WTC11 (cell line): ENCODE measurements at regions not wholly inside any gene's neighbourhood (a gene's known extent, or its start where the extent isn't known, plus 50 kb on each side); places are given as distances from the start of the nearest gene placed in this dataset.
A peak's percentile ranks its signal among the peaks of the same experiment; 100 is the strongest.

Experiments
- ATAC-seq: fragments of 200-7000 bp; cut with Tn5 transposase; 2 replicates; pipeline ENCODE4 v1.10.0; 2021; ENCODE audit warnings: mild to moderate bottlenecking, moderate library complexity
- CTCF ChIA-PET: fragments of 300-600 bp; sonication (Branson Sonifier 250); formaldehyde crosslinking; loops from one replicate; lab custom pipeline; 2021; ENCODE audit warnings: antibody characterized with exemption; lab: Charles Lee
- POLR2A ChIA-PET: fragments of 350-600 bp; sonication (Branson Sonifier 250); formaldehyde crosslinking; loops from one replicate; lab custom pipeline; 2021; ENCODE audit warnings: antibody characterized with exemption; lab: Charles Lee
- DNase-seq: peaks from one replicate; pipeline ENCODE4 v3.0.0; 2021; ENCODE audit warnings: low spot score
- H3K27ac Mint-ChIP-seq: 2 replicates; pipeline ENCODE4 v1.8.0; 2021; ENCODE audit warnings: mixed read lengths
- H3K27me3 Mint-ChIP-seq: 2 replicates; pipeline ENCODE4 v1.8.0; 2021; ENCODE audit warnings: low read depth, mild to moderate bottlenecking, moderate library complexity, mixed read lengths
- H3K36me3 Mint-ChIP-seq: 2 replicates; pipeline ENCODE4 v1.8.0; 2021; ENCODE audit warnings: mixed read lengths
- H3K4me1 Mint-ChIP-seq: 2 replicates; pipeline ENCODE4 v1.8.0; 2022; ENCODE audit warnings: mixed read lengths
- H3K4me3 Mint-ChIP-seq: 2 replicates; pipeline ENCODE4 v1.8.0; 2021; ENCODE audit warnings: mild to moderate bottlenecking, moderate library complexity, mixed read lengths
- H3K9me3 Mint-ChIP-seq: 2 replicates; pipeline ENCODE4 v1.8.0; 2021; ENCODE audit warnings: mixed read lengths
- ARID4B ChIP-seq: sonication (generic); formaldehyde crosslinking; IDR thresholded peaks from 2 replicates; pipeline ENCODE4 v1.8.0; 2023; ENCODE audit warnings: missing genetic modification reagents, mild to moderate bottlenecking, borderline replicate concordance
- ATF1 ChIP-seq: sonication (generic); formaldehyde crosslinking; IDR thresholded peaks from 2 replicates; pipeline ENCODE4 v1.8.1; 2023; ENCODE audit warnings: mild to moderate bottlenecking, moderate library complexity, missing genetic modification reagents
- FOXJ3 ChIP-seq: sonication (generic); formaldehyde crosslinking; IDR thresholded peaks from 2 replicates; pipeline ENCODE4 v1.9.0; 2021; ENCODE audit warnings: missing genetic modification reagents, mild to moderate bottlenecking, borderline replicate concordance
- FOXK1 ChIP-seq: sonication (generic); formaldehyde crosslinking; IDR thresholded peaks from 2 replicates; pipeline ENCODE4 v1.8.0; 2022; ENCODE audit warnings: mild to moderate bottlenecking, moderate library complexity, missing genetic modification reagents
- HMGA2 ChIP-seq: fragments of 250-450 bp; sonication (Bioruptor Pico); IDR thresholded peaks from 2 replicates; pipeline ENCODE4 v1.4.0; 2021; ENCODE audit warnings: mild to moderate bottlenecking, moderate library complexity
- IRF1 ChIP-seq: sonication (generic); formaldehyde crosslinking; IDR thresholded peaks from 2 replicates; pipeline ENCODE4 v1.8.0; 2023; ENCODE audit warnings: missing genetic modification reagents
- IRF2 ChIP-seq: sonication (generic); formaldehyde crosslinking; IDR thresholded peaks from 2 replicates; pipeline ENCODE4 v1.8.0; 2022; ENCODE audit warnings: low read depth, missing genetic modification reagents, borderline replicate concordance
- KAT7 ChIP-seq: sonication (generic); formaldehyde crosslinking; IDR thresholded peaks from 2 replicates; pipeline ENCODE4 v1.8.1; 2023; ENCODE audit warnings: missing genetic modification reagents, mild to moderate bottlenecking, borderline replicate concordance
- NFE2L1 ChIP-seq: sonication (generic); formaldehyde crosslinking; IDR thresholded peaks from 2 replicates; pipeline ENCODE4 v1.8.1; 2023; ENCODE audit warnings: missing genetic modification reagents
- NFYB ChIP-seq: sonication (generic); formaldehyde crosslinking; conservative IDR thresholded peaks from 2 replicates; pipeline ENCODE4 v1.8.0; 2022; ENCODE audit warnings: low read depth, missing genetic modification reagents
- NR2C2 ChIP-seq: sonication (generic); formaldehyde crosslinking; IDR thresholded peaks from 2 replicates; pipeline ENCODE4 v1.8.0; 2022; ENCODE audit warnings: mild to moderate bottlenecking, missing genetic modification reagents
- OVOL2 ChIP-seq: fragments of 250-450 bp; sonication (Bioruptor Pico); IDR thresholded peaks from 2 replicates; pipeline ENCODE4 v1.9.0; 2021; ENCODE audit warnings: mild to moderate bottlenecking, borderline replicate concordance
- RORB ChIP-seq: fragments of 250-450 bp; sonication (Bioruptor Pico); IDR thresholded peaks from 2 replicates; pipeline ENCODE4 v1.9.0; 2021; ENCODE audit warnings: mild to moderate bottlenecking
- SOX15 ChIP-seq: fragments of 250-450 bp; sonication (Bioruptor Pico); IDR thresholded peaks from 2 replicates; pipeline ENCODE4 v1.9.0; 2021; ENCODE audit warnings: mild to moderate bottlenecking
- ZBTB21 ChIP-seq: sonication (generic); formaldehyde crosslinking; IDR thresholded peaks from 2 replicates; pipeline ENCODE4 v1.8.1; 2023; ENCODE audit warnings: mild to moderate bottlenecking, missing genetic modification reagents, borderline replicate concordance
- ZNF423 ChIP-seq: fragments of 250-450 bp; sonication (Bioruptor Pico); IDR thresholded peaks from 2 replicates; pipeline ENCODE4 v2.1.2; 2022; ENCODE audit warnings: mild to moderate bottlenecking, moderate library complexity
- ZNF671 ChIP-seq: fragments of 250-450 bp; sonication (Bioruptor Pico); IDR thresholded peaks from 2 replicates; pipeline ENCODE4 v1.8.0; 2021; ENCODE audit warnings: mild to moderate bottlenecking
- TF ChIP-seq, protein P1 (sequence below): fragments of 250-450 bp; sonication (Bioruptor Pico); IDR thresholded peaks from 2 replicates; pipeline ENCODE4 v1.9.0; 2021; ENCODE audit warnings: mild to moderate bottlenecking, borderline replicate concordance
- TF ChIP-seq, protein P2 (sequence below): sonication (generic); formaldehyde crosslinking; IDR thresholded peaks from 2 replicates; pipeline ENCODE4 v1.8.0; 2022; ENCODE audit warnings: missing genetic modification reagents
- TF ChIP-seq, protein P3 (sequence below): sonication (generic); formaldehyde crosslinking; IDR thresholded peaks from 2 replicates; pipeline ENCODE4 v1.8.1; 2022; ENCODE audit warnings: mild to moderate bottlenecking, missing genetic modification reagents, moderate library complexity, borderline replicate concordance
- TF ChIP-seq, protein P4 (sequence below): sonication (generic); formaldehyde crosslinking; IDR thresholded peaks from 2 replicates; pipeline ENCODE4 v1.8.0; 2022; ENCODE audit warnings: mild to moderate bottlenecking, missing genetic modification reagents

- TF ChIP-seq ZNF671 (CRISPR knock-in tag) (no peak), OVOL2 (CRISPR knock-in tag) (no peak), NFE2L1 (CRISPR knock-in tag) (no peak), IRF2 (CRISPR knock-in tag) (no peak), NFYB (CRISPR knock-in tag) (no peak), ZBTB21 (CRISPR knock-in tag) (no peak), HMGA2 (CRISPR knock-in tag) (no peak), KAT7 (CRISPR knock-in tag) (no peak)
- TF ChIP-seq, protein P1, sequence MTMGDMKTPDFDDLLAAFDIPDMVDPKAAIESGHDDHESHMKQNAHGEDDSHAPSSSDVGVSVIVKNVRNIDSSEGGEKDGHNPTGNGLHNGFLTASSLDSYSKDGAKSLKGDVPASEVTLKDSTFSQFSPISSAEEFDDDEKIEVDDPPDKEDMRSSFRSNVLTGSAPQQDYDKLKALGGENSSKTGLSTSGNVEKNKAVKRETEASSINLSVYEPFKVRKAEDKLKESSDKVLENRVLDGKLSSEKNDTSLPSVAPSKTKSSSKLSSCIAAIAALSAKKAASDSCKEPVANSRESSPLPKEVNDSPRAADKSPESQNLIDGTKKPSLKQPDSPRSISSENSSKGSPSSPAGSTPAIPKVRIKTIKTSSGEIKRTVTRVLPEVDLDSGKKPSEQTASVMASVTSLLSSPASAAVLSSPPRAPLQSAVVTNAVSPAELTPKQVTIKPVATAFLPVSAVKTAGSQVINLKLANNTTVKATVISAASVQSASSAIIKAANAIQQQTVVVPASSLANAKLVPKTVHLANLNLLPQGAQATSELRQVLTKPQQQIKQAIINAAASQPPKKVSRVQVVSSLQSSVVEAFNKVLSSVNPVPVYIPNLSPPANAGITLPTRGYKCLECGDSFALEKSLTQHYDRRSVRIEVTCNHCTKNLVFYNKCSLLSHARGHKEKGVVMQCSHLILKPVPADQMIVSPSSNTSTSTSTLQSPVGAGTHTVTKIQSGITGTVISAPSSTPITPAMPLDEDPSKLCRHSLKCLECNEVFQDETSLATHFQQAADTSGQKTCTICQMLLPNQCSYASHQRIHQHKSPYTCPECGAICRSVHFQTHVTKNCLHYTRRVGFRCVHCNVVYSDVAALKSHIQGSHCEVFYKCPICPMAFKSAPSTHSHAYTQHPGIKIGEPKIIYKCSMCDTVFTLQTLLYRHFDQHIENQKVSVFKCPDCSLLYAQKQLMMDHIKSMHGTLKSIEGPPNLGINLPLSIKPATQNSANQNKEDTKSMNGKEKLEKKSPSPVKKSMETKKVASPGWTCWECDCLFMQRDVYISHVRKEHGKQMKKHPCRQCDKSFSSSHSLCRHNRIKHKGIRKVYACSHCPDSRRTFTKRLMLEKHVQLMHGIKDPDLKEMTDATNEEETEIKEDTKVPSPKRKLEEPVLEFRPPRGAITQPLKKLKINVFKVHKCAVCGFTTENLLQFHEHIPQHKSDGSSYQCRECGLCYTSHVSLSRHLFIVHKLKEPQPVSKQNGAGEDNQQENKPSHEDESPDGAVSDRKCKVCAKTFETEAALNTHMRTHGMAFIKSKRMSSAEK (CRISPR knock-in tag): no peak
- TF ChIP-seq, protein P2, sequence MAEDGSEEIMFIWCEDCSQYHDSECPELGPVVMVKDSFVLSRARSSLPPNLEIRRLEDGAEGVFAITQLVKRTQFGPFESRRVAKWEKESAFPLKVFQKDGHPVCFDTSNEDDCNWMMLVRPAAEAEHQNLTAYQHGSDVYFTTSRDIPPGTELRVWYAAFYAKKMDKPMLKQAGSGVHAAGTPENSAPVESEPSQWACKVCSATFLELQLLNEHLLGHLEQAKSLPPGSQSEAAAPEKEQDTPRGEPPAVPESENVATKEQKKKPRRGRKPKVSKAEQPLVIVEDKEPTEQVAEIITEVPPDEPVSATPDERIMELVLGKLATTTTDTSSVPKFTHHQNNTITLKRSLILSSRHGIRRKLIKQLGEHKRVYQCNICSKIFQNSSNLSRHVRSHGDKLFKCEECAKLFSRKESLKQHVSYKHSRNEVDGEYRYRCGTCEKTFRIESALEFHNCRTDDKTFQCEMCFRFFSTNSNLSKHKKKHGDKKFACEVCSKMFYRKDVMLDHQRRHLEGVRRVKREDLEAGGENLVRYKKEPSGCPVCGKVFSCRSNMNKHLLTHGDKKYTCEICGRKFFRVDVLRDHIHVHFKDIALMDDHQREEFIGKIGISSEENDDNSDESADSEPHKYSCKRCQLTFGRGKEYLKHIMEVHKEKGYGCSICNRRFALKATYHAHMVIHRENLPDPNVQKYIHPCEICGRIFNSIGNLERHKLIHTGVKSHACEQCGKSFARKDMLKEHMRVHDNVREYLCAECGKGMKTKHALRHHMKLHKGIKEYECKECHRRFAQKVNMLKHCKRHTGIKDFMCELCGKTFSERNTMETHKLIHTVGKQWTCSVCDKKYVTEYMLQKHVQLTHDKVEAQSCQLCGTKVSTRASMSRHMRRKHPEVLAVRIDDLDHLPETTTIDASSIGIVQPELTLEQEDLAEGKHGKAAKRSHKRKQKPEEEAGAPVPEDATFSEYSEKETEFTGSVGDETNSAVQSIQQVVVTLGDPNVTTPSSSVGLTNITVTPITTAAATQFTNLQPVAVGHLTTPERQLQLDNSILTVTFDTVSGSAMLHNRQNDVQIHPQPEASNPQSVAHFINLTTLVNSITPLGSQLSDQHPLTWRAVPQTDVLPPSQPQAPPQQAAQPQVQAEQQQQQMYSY (CRISPR knock-in tag): no peak
- Mint-ChIP-seq H3K27me3 (no peaks in the 10 kb centered on the region), H3K9me3 (peaks cover 8% of the 10 kb centered on the region), H3K4me3 (no peak overlapping the region), H3K27ac (no peak overlapping the region), H3K36me3 (no peaks in the 10 kb centered on the region), H3K4me1 (peaks cover 23% of the 10 kb centered on the region)
- ATAC-seq: no peak
- no peak for DNase-seq
- ChIA-PET POLR2A (no interaction called here), CTCF (interaction anchor here (1.3 kb wide), 1 partner anchor 67 kb away, joined by 4 read pairs; no protein-coding TSS in a partner anchor)
Observed at GRCh38 chr20:22802296-22802695, 217.9 kb upstream of the FOXA2 start.

DNA sequence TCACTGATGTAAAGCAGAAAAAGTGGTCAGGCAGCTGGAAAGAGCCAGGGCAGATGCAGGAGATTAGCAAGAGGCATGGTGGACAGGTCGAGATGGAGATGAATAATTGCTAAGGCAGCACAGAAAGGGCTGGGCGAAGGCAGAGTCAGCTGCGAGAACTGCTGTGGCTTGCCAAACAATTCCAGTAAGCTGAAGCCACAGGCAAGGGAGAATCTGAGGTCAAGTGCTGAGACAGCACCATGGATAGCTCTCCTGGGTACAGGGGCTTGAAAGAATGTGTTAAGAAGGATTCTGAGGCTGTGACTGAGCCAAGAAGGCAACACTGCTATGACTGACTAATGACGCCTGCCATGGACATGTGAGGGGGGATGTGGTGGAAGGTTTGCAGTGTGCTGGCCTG, 220.8 kb upstream of the FOXA2 start:
- ChIA-PET CTCF (interaction anchor here (1.1 kb wide), 1 partner anchor 545 kb away, joined by 3 read pairs; the partner anchor contains the start of gene NXT1), POLR2A (no interaction called here)
- Mint-ChIP-seq H3K27me3 (no peaks in the 10 kb centered on the region), H3K4me1 (peaks cover 29% of the 10 kb centered on the region), H3K9me3 (peaks cover 18% of the 10 kb centered on the region), H3K4me3 (no peak overlapping the region), H3K36me3 (no peaks in the 10 kb centered on the region), H3K27ac (no peak overlapping the region)
- DNase-seq (peak; percentile 30), ATAC-seq (no peak)
- no peak for TF ChIP-seq IRF2 (CRISPR knock-in tag)
- TF ChIP-seq FOXK1: no peak
- no peak for TF ChIP-seq ATF1
- TF ChIP-seq, protein P3, sequence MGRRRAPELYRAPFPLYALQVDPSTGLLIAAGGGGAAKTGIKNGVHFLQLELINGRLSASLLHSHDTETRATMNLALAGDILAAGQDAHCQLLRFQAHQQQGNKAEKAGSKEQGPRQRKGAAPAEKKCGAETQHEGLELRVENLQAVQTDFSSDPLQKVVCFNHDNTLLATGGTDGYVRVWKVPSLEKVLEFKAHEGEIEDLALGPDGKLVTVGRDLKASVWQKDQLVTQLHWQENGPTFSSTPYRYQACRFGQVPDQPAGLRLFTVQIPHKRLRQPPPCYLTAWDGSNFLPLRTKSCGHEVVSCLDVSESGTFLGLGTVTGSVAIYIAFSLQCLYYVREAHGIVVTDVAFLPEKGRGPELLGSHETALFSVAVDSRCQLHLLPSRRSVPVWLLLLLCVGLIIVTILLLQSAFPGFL (CRISPR knock-in tag): no peak
- no peak for TF ChIP-seq SOX15 (CRISPR knock-in tag)
- TF ChIP-seq, protein P4, sequence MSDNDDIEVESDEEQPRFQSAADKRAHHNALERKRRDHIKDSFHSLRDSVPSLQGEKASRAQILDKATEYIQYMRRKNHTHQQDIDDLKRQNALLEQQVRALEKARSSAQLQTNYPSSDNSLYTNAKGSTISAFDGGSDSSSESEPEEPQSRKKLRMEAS (CRISPR knock-in tag): no peak
- TF ChIP-seq NR2C2: no peak
- TF ChIP-seq FOXJ3 (CRISPR knock-in tag): no peak
- no peak for TF ChIP-seq IRF1 (CRISPR knock-in tag)
- TF ChIP-seq RORB (CRISPR knock-in tag): no peak
- TF ChIP-seq ARID4B: no peak
- TF ChIP-seq ZNF423 (CRISPR knock-in tag): no peak
